ENCODE measurements at regions not wholly inside any gene's neighbourhood (a gene's known extent, or its start where the extent isn't known, plus 50 kb on each side); places are given as distances from the start of the nearest gene placed in this dataset.

DNA sequence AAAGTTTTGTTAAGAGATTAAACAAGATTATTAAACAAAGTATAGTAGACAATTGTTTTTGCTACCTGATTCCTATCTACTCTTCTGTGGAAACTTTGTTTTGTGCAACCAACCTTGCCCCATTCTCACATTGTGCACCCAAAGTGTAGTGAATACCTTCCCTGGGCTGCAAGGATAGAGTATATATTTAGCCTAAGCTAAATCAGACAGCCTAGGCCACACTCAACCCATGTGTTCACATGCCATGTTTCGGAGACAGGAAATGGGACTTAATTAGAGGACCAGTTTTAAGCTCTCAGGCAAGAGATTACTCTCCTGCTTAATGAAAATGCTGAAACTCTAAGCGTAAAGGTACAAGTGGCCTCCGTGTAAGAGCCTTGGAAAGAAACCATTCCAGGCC, 734.9 kb upstream of the USP15 start:
- H3K27ac Mint-ChIP-seq: no peak overlapping the region
- no peaks in the 10 kb centered on the region for H3K27me3 ChIP-seq (replicated peaks in 1 of 2; ENCODE audit: control insufficient read depth in 2 of 2, extremely low read depth in 1 of 2, insufficient read depth in 2 of 2, low read length in 1 of 2)
- peaks cover 0 to 22% (median 19%) of the 10 kb centered on the region in 3 donors for H3K9me3 Mint-ChIP-seq
- H3K4me1 Mint-ChIP-seq: no peaks in the 10 kb centered on the region
- ATAC-seq (replicated peaks in 1 of 4) (no peak), DNase-seq (no peak)
- H3K4me1 ChIP-seq (ENCODE audit: control insufficient read depth in 1 of 2, extremely low read depth in 1 of 2, insufficient read depth in 2 of 2, low read length in 2 of 2): no peaks in the 10 kb centered on the region
- POLR2A ChIA-PET: no interaction called here
- no peaks in the 10 kb centered on the region for H3K9me3 ChIP-seq
- H3K36me3 Mint-ChIP-seq: no peaks in the 10 kb centered on the region
- no peaks in the 10 kb centered on the region for H3K36me3 ChIP-seq (ENCODE audit: control insufficient read depth in 2 of 2, extremely low read depth in 1 of 2, insufficient read depth in 1 of 2, low read length in 1 of 2)
- H3K4me3 Mint-ChIP-seq: no peak overlapping the region
- no peak overlapping the region for H3K4me3 ChIP-seq (ENCODE audit: control insufficient read depth in 1 of 2, extremely low read depth in 1 of 2, low read length in 1 of 2)
- H3K27me3 Mint-ChIP-seq: no peaks in the 10 kb centered on the region
- CTCF ChIA-PET: no interaction called here
- no peak overlapping the region for H3K27ac ChIP-seq (ENCODE audit: low read length)
- WGBS (ENCODE audit: insufficient coverage): 83% methylated on average over 2 of the region's 3 CpGs

GRCh38 chr12:61530456-61530855, 729.7 kb upstream of the USP15 start:
- ChIA-PET CTCF (no interaction called here), POLR2A (no interaction called here)
- Histone ChIP-seq H3K27me3 (replicated peaks in 1 of 2; ENCODE audit: control insufficient read depth in 2 of 2, extremely low read depth in 1 of 2, insufficient read depth in 2 of 2, low read length in 1 of 2) (no peaks in the 10 kb centered on the region), H3K27ac (ENCODE audit: low read length) (no peak overlapping the region), H3K9me3 (no peaks in the 10 kb centered on the region), H3K4me1 (ENCODE audit: control insufficient read depth in 1 of 2, extremely low read depth in 1 of 2, insufficient read depth in 2 of 2, low read length in 2 of 2) (no peaks in the 10 kb centered on the region), H3K36me3 (ENCODE audit: control insufficient read depth in 2 of 2, extremely low read depth in 1 of 2, insufficient read depth in 1 of 2, low read length in 1 of 2) (no peaks in the 10 kb centered on the region), H3K4me3 (ENCODE audit: control insufficient read depth in 1 of 2, extremely low read depth in 1 of 2, low read length in 1 of 2) (no peak overlapping the region)
- Mint-ChIP-seq H3K27me3 (no peaks in the 10 kb centered on the region), H3K4me1 (no peaks in the 10 kb centered on the region), H3K36me3 (no peaks in the 10 kb centered on the region), H3K4me3 (no peak overlapping the region), H3K27ac (no peak overlapping the region), H3K9me3 (peaks cover 0 to 20% (median 17%) of the 10 kb centered on the region in 3 donors)
- ATAC-seq (replicated peaks in 1 of 4) (no peak), DNase-seq (no peak)

GRCh38 chr12:61531195-61531594, 729.0 kb upstream of the USP15 start:
- no peaks in the 10 kb centered on the region for H3K4me1 ChIP-seq (ENCODE audit: control insufficient read depth in 1 of 2, extremely low read depth in 1 of 2, insufficient read depth in 2 of 2, low read length in 2 of 2)
- ChIA-PET POLR2A (no interaction called here), CTCF (no interaction called here)
- no peaks in the 10 kb centered on the region for H3K36me3 Mint-ChIP-seq
- ATAC-seq (replicated peaks in 1 of 4) (no peak), DNase-seq (no peak)
- no peaks in the 10 kb centered on the region for H3K27me3 ChIP-seq (replicated peaks in 1 of 2; ENCODE audit: control insufficient read depth in 2 of 2, extremely low read depth in 1 of 2, insufficient read depth in 2 of 2, low read length in 1 of 2)
- H3K27me3 Mint-ChIP-seq: no peaks in the 10 kb centered on the region
- no peak overlapping the region for H3K4me3 ChIP-seq (ENCODE audit: control insufficient read depth in 1 of 2, extremely low read depth in 1 of 2, low read length in 1 of 2)
- H3K36me3 ChIP-seq (ENCODE audit: control insufficient read depth in 2 of 2, extremely low read depth in 1 of 2, insufficient read depth in 1 of 2, low read length in 1 of 2): no peaks in the 10 kb centered on the region
- no peaks in the 10 kb centered on the region for H3K4me1 Mint-ChIP-seq
- no peak overlapping the region for H3K27ac ChIP-seq (ENCODE audit: low read length)
- no peaks in the 10 kb centered on the region for H3K9me3 ChIP-seq
- no peak overlapping the region for H3K27ac Mint-ChIP-seq
- no peak overlapping the region for H3K4me3 Mint-ChIP-seq
- peaks cover 2 to 20% (median 17%) of the 10 kb centered on the region in 3 donors for H3K9me3 Mint-ChIP-seq
- WGBS (ENCODE audit: insufficient coverage): 100% methylated on average over 2 of the region's 4 CpGs

- DNase-seq (no peak), ATAC-seq (replicated peaks in 1 of 4) (no peak)
- H3K4me3 Mint-ChIP-seq: no peak overlapping the region
- no peaks in the 10 kb centered on the region for H3K36me3 ChIP-seq (ENCODE audit: control insufficient read depth in 2 of 2, extremely low read depth in 1 of 2, insufficient read depth in 1 of 2, low read length in 1 of 2)
- H3K4me1 ChIP-seq (ENCODE audit: control insufficient read depth in 1 of 2, extremely low read depth in 1 of 2, insufficient read depth in 2 of 2, low read length in 2 of 2): no peaks in the 10 kb centered on the region
- no peaks in the 10 kb centered on the region for H3K4me1 Mint-ChIP-seq
- peaks cover 2 to 7% (median 4%) of the 10 kb centered on the region in 3 donors for H3K9me3 Mint-ChIP-seq
- no peak overlapping the region for H3K4me3 ChIP-seq (ENCODE audit: control insufficient read depth in 1 of 2, extremely low read depth in 1 of 2, low read length in 1 of 2)
- H3K27ac ChIP-seq (ENCODE audit: low read length): no peak overlapping the region
- H3K9me3 ChIP-seq: no peaks in the 10 kb centered on the region
- H3K27me3 ChIP-seq (replicated peaks in 1 of 2; ENCODE audit: control insufficient read depth in 2 of 2, extremely low read depth in 1 of 2, insufficient read depth in 2 of 2, low read length in 1 of 2): no peaks in the 10 kb centered on the region
- H3K27me3 Mint-ChIP-seq: no peaks in the 10 kb centered on the region
- POLR2A ChIA-PET: no interaction called here
- WGBS (ENCODE audit: insufficient coverage): 60% methylated on average over 1 of the region's 3 CpGs
- H3K36me3 Mint-ChIP-seq: no peaks in the 10 kb centered on the region
- H3K27ac Mint-ChIP-seq: no peak overlapping the region
- CTCF ChIA-PET: no interaction called here
These were observed 724.1 kb upstream of the USP15 start for GRCh38 chr12:61536117-61536516.

DNA sequence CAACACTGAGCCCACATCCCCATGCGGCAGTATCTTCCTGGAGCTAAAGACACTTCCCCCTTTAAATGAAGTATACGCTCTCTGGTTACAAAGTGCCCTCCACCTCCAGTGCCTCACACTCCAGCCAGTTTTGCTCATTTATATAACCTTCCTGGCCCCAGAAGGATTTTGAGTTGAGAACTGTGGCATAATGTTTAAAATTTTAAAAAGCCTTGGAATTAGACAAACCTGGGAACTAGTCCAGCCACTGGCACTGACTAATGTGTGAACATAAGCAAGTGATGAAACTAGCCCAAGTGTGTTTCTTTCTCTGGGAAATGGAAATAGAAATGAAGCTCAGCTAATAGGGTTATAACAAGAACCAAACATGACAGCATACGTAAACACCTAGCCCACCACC, 723.7 kb upstream of the USP15 start:
- no peak overlapping the region for H3K27ac Mint-ChIP-seq
- Histone ChIP-seq H3K9me3 (no peaks in the 10 kb centered on the region), H3K4me3 (ENCODE audit: control insufficient read depth in 1 of 2, extremely low read depth in 1 of 2, low read length in 1 of 2) (no peak overlapping the region), H3K4me1 (ENCODE audit: control insufficient read depth in 1 of 2, extremely low read depth in 1 of 2, insufficient read depth in 2 of 2, low read length in 2 of 2) (no peaks in the 10 kb centered on the region), H3K27me3 (replicated peaks in 1 of 2; ENCODE audit: control insufficient read depth in 2 of 2, extremely low read depth in 1 of 2, insufficient read depth in 2 of 2, low read length in 1 of 2) (no peaks in the 10 kb centered on the region), H3K27ac (ENCODE audit: low read length) (no peak overlapping the region), H3K36me3 (ENCODE audit: control insufficient read depth in 2 of 2, extremely low read depth in 1 of 2, insufficient read depth in 1 of 2, low read length in 1 of 2) (no peaks in the 10 kb centered on the region)
- no CpG with 5 or more reads among the region's 3 CpGs for WGBS (ENCODE audit: insufficient coverage)
- peaks cover 2 to 7% (median 4%) of the 10 kb centered on the region in 3 donors for H3K9me3 Mint-ChIP-seq
- no peak overlapping the region for H3K4me3 Mint-ChIP-seq
- no peak for DNase-seq
- ChIA-PET CTCF (no interaction called here), POLR2A (no interaction called here)
- no peaks in the 10 kb centered on the region for H3K27me3 Mint-ChIP-seq
- no peaks in the 10 kb centered on the region for H3K4me1 Mint-ChIP-seq
- no peaks in the 10 kb centered on the region for H3K36me3 Mint-ChIP-seq
- no peak for ATAC-seq (replicated peaks in 1 of 4)

- Mint-ChIP-seq H3K27ac (no peak overlapping the region), H3K36me3 (no peaks in the 10 kb centered on the region), H3K4me1 (no peaks in the 10 kb centered on the region), H3K4me3 (no peak overlapping the region), H3K27me3 (no peaks in the 10 kb centered on the region), H3K9me3 (peaks cover 2 to 8% (median 3%) of the 10 kb centered on the region in 3 donors)
- ChIA-PET POLR2A (no interaction called here), CTCF (no interaction called here)
- Histone ChIP-seq H3K27me3 (replicated peaks in 1 of 2; ENCODE audit: control insufficient read depth in 2 of 2, extremely low read depth in 1 of 2, insufficient read depth in 2 of 2, low read length in 1 of 2) (no peaks in the 10 kb centered on the region), H3K9me3 (no peaks in the 10 kb centered on the region), H3K4me1 (ENCODE audit: control insufficient read depth in 1 of 2, extremely low read depth in 1 of 2, insufficient read depth in 2 of 2, low read length in 2 of 2) (no peaks in the 10 kb centered on the region), H3K27ac (ENCODE audit: low read length) (no peak overlapping the region), H3K36me3 (ENCODE audit: control insufficient read depth in 2 of 2, extremely low read depth in 1 of 2, insufficient read depth in 1 of 2, low read length in 1 of 2) (no peaks in the 10 kb centered on the region), H3K4me3 (ENCODE audit: control insufficient read depth in 1 of 2, extremely low read depth in 1 of 2, low read length in 1 of 2) (no peak overlapping the region)
- no peak for DNase-seq
- ATAC-seq (replicated peaks in 1 of 4): no peak
- no CpG with 5 or more reads among the region's 2 CpGs for WGBS (ENCODE audit: insufficient coverage)
These were observed 721.3 kb upstream of the USP15 start for GRCh38 chr12:61538951-61539350.

DNA sequence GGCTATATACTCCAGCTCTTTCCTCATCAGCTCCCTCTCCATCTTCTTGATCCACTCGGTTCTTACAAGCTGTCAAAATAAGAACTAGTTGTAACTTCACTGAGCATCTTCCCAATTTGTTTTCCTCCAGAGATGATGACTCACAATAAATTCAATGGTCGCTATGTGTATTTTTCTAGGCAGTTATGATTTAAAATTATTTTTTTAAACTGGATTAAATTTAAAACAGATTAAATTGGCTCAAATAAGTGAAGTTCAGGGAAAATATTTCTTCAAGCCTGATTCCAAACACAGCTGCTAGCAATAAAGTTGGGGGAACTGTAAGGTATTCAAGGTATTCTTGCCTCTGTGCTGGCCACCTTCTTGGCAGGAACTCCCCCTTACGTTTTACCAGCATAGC, 717.7 kb upstream of the USP15 start:
- Mint-ChIP-seq H3K36me3 (no peaks in the 10 kb centered on the region), H3K4me1 (no peaks in the 10 kb centered on the region), H3K9me3 (peaks cover 0 to 5% (median 4%) of the 10 kb centered on the region in 3 donors), H3K27me3 (no peaks in the 10 kb centered on the region), H3K4me3 (no peak overlapping the region), H3K27ac (no peak overlapping the region)
- 25% methylated on average over 1 of the region's 3 CpGs for whole genome bisulfite sequencing (ENCODE audit: insufficient coverage)
- no peak for DNase-seq
- Histone ChIP-seq H3K4me3 (ENCODE audit: control insufficient read depth in 1 of 2, extremely low read depth in 1 of 2, low read length in 1 of 2) (no peak overlapping the region), H3K4me1 (ENCODE audit: control insufficient read depth in 1 of 2, extremely low read depth in 1 of 2, insufficient read depth in 2 of 2, low read length in 2 of 2) (no peaks in the 10 kb centered on the region), H3K36me3 (ENCODE audit: control insufficient read depth in 2 of 2, extremely low read depth in 1 of 2, insufficient read depth in 1 of 2, low read length in 1 of 2) (no peaks in the 10 kb centered on the region), H3K27ac (ENCODE audit: low read length) (no peak overlapping the region), H3K9me3 (no peaks in the 10 kb centered on the region), H3K27me3 (replicated peaks in 1 of 2; ENCODE audit: control insufficient read depth in 2 of 2, extremely low read depth in 1 of 2, insufficient read depth in 2 of 2, low read length in 1 of 2) (no peaks in the 10 kb centered on the region)
- POLR2A ChIA-PET: no interaction called here
- no peak for ATAC-seq (replicated peaks in 1 of 4)
- CTCF ChIA-PET: no interaction called here

Measured in T-cell (primary cell).